Frontal cortex (tissue), 3 donors: ENCODE measurements at regions not wholly inside any gene's neighbourhood (a gene's known extent, or its start where the extent isn't known, plus 50 kb on each side); places are given as distances from the start of the nearest gene placed in this dataset.
"Not testable (repeated sequence)": the region's sequence is repeated elsewhere in the genome, so short reads cannot be mapped to it uniquely, and the experiment has no call there.

Source experiments
- DNase-seq, 2 donors: peaks; one replicate each; pipeline ENCODE4 v3.0.0; 2012; ENCODE audit warnings: low spot score in 2 of 2
- FAIRE-seq: peaks from 2 replicates; lab custom pipeline; 2012; peaks lifted over from hg19 to GRCh38; lab: Jason Lieb, UNC
- donor health status: control.
- donor health status: control.
- donor health status: control.

GRCh38 chr18:14958701-14959100 lies 210.7 kb downstream of the ANKRD30B start:
- FAIRE-seq (peak; percentile 57), DNase-seq (no peak)

- no peak for FAIRE-seq
Observed at GRCh38 chr18:14959550-14959949, 211.6 kb downstream of the ANKRD30B start.

GRCh38 chr18:14961991-14962390 lies 214.0 kb downstream of the ANKRD30B start:
- no peak for FAIRE-seq

More at GRCh38 chr18:14959550-14959949, 211.6 kb downstream of the ANKRD30B start:
- DNase-seq = no peak

GRCh38 chr18:14962626-14963025 lies 214.7 kb downstream of the ANKRD30B start:
- no peak for DNase-seq
- FAIRE-seq = no peak

More at GRCh38 chr18:14961991-14962390, 214.0 kb downstream of the ANKRD30B start:
- no peak for DNase-seq

GRCh38 chr18:14963246-14963645 lies 215.3 kb downstream of the ANKRD30B start:
- no peak for FAIRE-seq
- DNase-seq = no peak

GRCh38 chr18:14964002-14964401 lies 216.0 kb downstream of the ANKRD30B start:
- FAIRE-seq = no peak
- DNase-seq = no peak

GRCh38 chr18:14964406-14964805 lies 216.4 kb downstream of the ANKRD30B start:
- no peak for FAIRE-seq
- DNase-seq = no peak

GRCh38 chr18:14964976-14965375 lies 217.0 kb downstream of the ANKRD30B start:
- not testable (repeated sequence) for DNase-seq, FAIRE-seq

GRCh38 chr18:14965553-14965952 lies 217.6 kb downstream of the ANKRD30B start:
- FAIRE-seq = no peak
- no peak for DNase-seq

- not testable (repeated sequence) for FAIRE-seq, DNase-seq
Observed at GRCh38 chr18:14967246-14967645, 219.3 kb downstream of the ANKRD30B start.

GRCh38 chr18:14969500-14969899 lies 221.5 kb downstream of the ANKRD30B start:
- FAIRE-seq (no peak), DNase-seq (no peak)

- no peak for FAIRE-seq
- DNase-seq = no peak
Observed at GRCh38 chr18:14970027-14970426, 222.1 kb downstream of the ANKRD30B start.

- no peak for DNase-seq
- FAIRE-seq = no peak
Observed at GRCh38 chr18:14971461-14972185, 223.7 kb downstream of the ANKRD30B start.

- DNase-seq, FAIRE-seq: not testable (repeated sequence)
Observed at GRCh38 chr18:14973421-14973820, 225.4 kb downstream of the ANKRD30B start.

GRCh38 chr18:14974088-14974487 lies 226.1 kb downstream of the ANKRD30B start:
- FAIRE-seq (no peak), DNase-seq (no peak)

- DNase-seq (no peak), FAIRE-seq (no peak)
Observed at GRCh38 chr18:14974576-14974975, 226.6 kb downstream of the ANKRD30B start.

GRCh38 chr18:14975431-14975830 lies 227.5 kb downstream of the ANKRD30B start:
- DNase-seq = no peak

GRCh38 chr18:14976736-14977430 lies 228.9 kb downstream of the ANKRD30B start:
- DNase-seq (no peak), FAIRE-seq (no peak)

More at GRCh38 chr18:14975431-14975830, 227.5 kb downstream of the ANKRD30B start:
- no peak for FAIRE-seq

GRCh38 chr18:14978191-14978590 lies 230.2 kb downstream of the ANKRD30B start:
- FAIRE-seq (no peak), DNase-seq (no peak)

- FAIRE-seq = no peak
- no peak for DNase-seq
Observed at GRCh38 chr18:14978962-14979535, 231.1 kb downstream of the ANKRD30B start.

- no peak for DNase-seq
- no peak for FAIRE-seq
Observed at GRCh38 chr18:14979875-14980274, 231.9 kb downstream of the ANKRD30B start.
